ENCODE measurements at regions not wholly inside any gene's neighbourhood (a gene's known extent, or its start where the extent isn't known, plus 50 kb on each side); places are given as distances from the start of the nearest gene placed in this dataset.

GRCh38 chr2:20914771-20915170 is 91.9 kb upstream of the LDAH start:
- Histone ChIP-seq H3K27ac (no peak overlapping the region), H3K4me3 (no peak overlapping the region), H3K36me3 (no peaks in the 10 kb centered on the region), H3K9me3 (no peaks in the 10 kb centered on the region), H3K4me1 (peaks cover 0 to 37% (median 0%) of the 10 kb centered on the region in 3 donors), H3K27me3 (peaks cover 0 to 10% (median 0%) of the 10 kb centered on the region in 4 donors)
- TF ChIP-seq POLR2A (IDR thresholded peaks at IDR 0.05), result no peak
- no peak for TF ChIP-seq CTCF (IDR thresholded peaks at IDR 0.05)
- WGBS, 2 donors, result 86 to 98% methylated on average over 4 to 5 of the region's 5 CpGs
- intact Hi-C loops (cut with DNase I), result no loop called here
- no peak for DNase-seq

- Histone ChIP-seq H3K27ac (no peak overlapping the region), H3K36me3 (no peaks in the 10 kb centered on the region), H3K4me1 (peaks cover 0 to 37% (median 0%) of the 10 kb centered on the region in 3 donors), H3K27me3 (peaks cover 0 to 8% (median 0%) of the 10 kb centered on the region in 4 donors), H3K9me3 (no peaks in the 10 kb centered on the region), H3K4me3 (no peak overlapping the region)
- intact Hi-C loops (cut with DNase I), result no loop called here
- no peak for DNase-seq
- TF ChIP-seq POLR2A (IDR thresholded peaks at IDR 0.05) (no peak), CTCF (IDR thresholded peaks at IDR 0.05) (no peak)
- 77 to 90% methylated on average over 4 of the region's 4 CpGs for WGBS, 2 donors
These were observed 91.2 kb upstream of the LDAH start for GRCh38 chr2:20914087-20914486.

GRCh38 chr2:20913491-20913890 is 90.6 kb upstream of the LDAH start:
- 71 to 79% methylated on average over 3 of the region's 3 CpGs for WGBS, 2 donors
- Histone ChIP-seq H3K4me3 (no peak overlapping the region), H3K9me3 (no peaks in the 10 kb centered on the region), H3K36me3 (no peaks in the 10 kb centered on the region), H3K27ac (no peak overlapping the region), H3K27me3 (peaks cover 0 to 5% (median 0%) of the 10 kb centered on the region in 4 donors), H3K4me1 (peaks cover 0 to 36% (median 0%) of the 10 kb centered on the region in 3 donors)
- DNase-seq, result no peak
- no peak for TF ChIP-seq CTCF (IDR thresholded peaks at IDR 0.05)
- TF ChIP-seq POLR2A (IDR thresholded peaks at IDR 0.05), result no peak
- intact Hi-C loops (cut with DNase I), result no loop called here

GRCh38 chr2:20900052-20900636 is 77.2 kb upstream of the LDAH start:
- H3K27ac ChIP-seq, result no peak overlapping the region
- no peaks in the 10 kb centered on the region for H3K4me1 ChIP-seq
- 66 to 74% methylated on average over 2 of the region's 2 CpGs for WGBS, 2 donors
- H3K36me3 ChIP-seq, result no peaks in the 10 kb centered on the region
- DNase-seq, result no peak
- peaks cover 0 to 11% (median 0%) of the 10 kb centered on the region in 4 donors for H3K27me3 ChIP-seq
- H3K9me3 ChIP-seq, result no peaks in the 10 kb centered on the region
- TF ChIP-seq POLR2A (IDR thresholded peaks at IDR 0.05) (no peak), CTCF (IDR thresholded peaks at IDR 0.05) (no peak)
- H3K4me3 ChIP-seq, result no peak overlapping the region
- intact Hi-C loops (cut with DNase I), result no loop called here

- Histone ChIP-seq H3K9me3 (no peaks in the 10 kb centered on the region), H3K4me1 (no peaks in the 10 kb centered on the region), H3K27ac (no peak overlapping the region), H3K36me3 (no peaks in the 10 kb centered on the region), H3K4me3 (no peak overlapping the region), H3K27me3 (peaks cover 0 to 11% (median 0%) of the 10 kb centered on the region in 4 donors)
- 73 to 88% methylated on average over 2 of the region's 2 CpGs for WGBS, 2 donors
- TF ChIP-seq CTCF (IDR thresholded peaks at IDR 0.05) (no peak), POLR2A (IDR thresholded peaks at IDR 0.05) (no peak)
- intact Hi-C loops (cut with DNase I), result no loop called here
- no peak for DNase-seq
These were observed 75.1 kb upstream of the LDAH start for GRCh38 chr2:20897874-20898453.
